HG03432 (cell line): ENCODE measurements at regions not wholly inside any gene's neighbourhood (a gene's known extent, or its start where the extent isn't known, plus 50 kb on each side); places are given as distances from the start of the nearest gene placed in this dataset.
"Not testable (repeated sequence)": the region's sequence is repeated elsewhere in the genome, so short reads cannot be mapped to it uniquely, and the experiment has no call there.

Experiments used
- ATAC-seq: cut with Tn5 transposase; IDR thresholded peaks from one replicate; pipeline ENCODE4 v1.9.1; 2021; ENCODE audit warnings: mild to moderate bottlenecking, moderate library complexity; ENCODE audit not compliant: unreplicated experiment

DNA sequence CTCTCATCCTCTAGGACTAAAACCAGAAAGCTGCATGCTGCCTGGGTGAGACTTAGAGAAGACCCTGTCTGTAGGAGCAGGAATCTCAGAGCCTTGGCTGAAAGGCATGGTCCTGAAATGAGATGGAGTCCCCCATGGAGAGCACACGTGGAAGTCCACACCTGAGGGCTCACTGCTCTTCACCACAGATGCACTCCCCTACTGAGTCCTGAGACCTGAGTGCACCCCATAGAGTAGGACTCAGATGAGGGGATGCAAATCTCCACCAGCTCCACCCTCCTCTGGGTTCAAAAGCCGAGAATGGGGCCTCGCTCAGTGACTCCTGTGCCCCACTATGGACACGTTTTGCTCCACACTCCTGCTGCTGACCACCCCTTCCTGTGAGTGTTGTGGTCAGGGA is 171.4 kb upstream of the TP53TG3 start:
- not testable (repeated sequence) for ATAC-seq

DNA sequence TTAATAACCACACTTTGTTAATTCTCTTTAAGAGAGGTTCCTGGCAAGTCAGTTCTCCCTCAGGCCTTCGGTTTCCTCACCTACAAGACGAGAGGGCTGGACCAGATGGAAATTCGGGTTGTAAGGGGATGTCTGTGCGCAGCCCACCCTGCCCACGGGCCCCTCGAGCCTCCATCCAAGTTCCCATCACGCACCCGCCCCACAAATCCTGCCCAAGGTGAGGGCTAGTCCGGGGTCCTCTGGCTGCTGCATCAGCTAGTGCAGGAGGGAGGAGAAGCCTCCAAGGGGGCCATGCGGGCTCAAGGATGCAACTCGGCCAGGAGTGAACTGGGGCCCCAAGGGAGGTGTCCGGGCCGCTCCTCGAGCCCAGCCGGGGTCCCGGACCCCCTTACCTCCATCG is 169.6 kb upstream of the TP53TG3 start:
- not testable (repeated sequence) for ATAC-seq

DNA sequence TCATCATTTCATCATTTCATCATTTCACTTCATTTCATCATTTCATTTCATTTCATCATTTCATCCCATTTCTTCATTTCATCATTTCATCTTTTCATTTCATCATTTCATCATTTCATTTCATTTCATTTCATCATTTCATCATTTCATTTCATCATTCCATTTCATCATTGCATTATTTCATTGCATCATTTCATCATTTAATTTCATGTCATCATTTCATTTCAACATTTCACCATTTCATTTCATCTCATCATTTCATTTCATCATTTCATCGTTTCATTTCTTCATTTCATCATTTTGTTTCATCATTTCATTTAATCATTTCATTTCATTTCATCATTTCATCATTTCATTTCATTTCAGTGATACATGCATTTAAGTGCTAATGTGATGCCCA is 166.9 kb upstream of the TP53TG3 start:
- ATAC-seq, result not testable (repeated sequence)

DNA sequence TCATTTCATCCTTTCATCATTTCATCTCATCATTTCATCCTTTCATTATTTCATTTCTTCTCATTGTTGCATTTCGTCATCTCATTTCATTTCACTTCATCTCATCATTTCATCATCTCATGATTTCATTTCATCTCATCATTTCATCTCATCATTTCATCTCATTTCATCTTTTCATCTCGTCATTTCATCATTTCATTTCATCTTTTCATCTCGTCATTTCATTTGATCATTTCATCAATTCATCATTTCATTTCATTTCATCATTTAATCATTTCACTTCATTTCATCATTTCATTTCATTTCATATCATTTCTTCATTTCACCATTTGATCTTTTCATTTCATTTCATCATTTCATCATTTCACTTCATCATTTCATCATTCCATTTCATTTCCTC is 131.3 kb upstream of the TP53TG3 start:
- ATAC-seq, result not testable (repeated sequence)

DNA sequence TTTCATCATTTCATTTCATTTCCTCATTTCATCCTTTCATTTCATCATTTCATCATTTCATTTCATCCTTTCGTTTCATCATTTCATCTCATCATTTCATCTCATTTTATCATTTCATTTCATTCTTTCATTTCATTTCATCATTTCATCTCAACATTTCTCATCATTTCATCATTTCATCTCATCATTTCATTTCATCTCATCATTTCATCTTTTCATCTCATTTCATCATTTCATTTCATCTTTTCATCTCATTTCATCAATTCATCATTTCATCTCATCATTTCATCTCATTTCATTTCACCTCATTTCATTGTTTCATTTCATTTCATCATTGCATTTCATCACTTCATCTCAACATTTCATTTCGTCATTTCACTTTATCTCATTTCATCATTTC is 129.7 kb upstream of the TP53TG3 start:
- not testable (repeated sequence) for ATAC-seq
